Cardiac fibroblast (primary cell): ENCODE measurements at regions not wholly inside any gene's neighbourhood (a gene's known extent, or its start where the extent isn't known, plus 50 kb on each side); places are given as distances from the start of the nearest gene placed in this dataset.

Experiments
- DNase-seq, 2 donors: peaks; one replicate each; pipeline versions ENCODE4 v3.0.0 to v3.0.0-alpha.2; 2010; ENCODE audit warnings: low read depth in 2 of 2
- H3K4me3 ChIP-seq, 2 donors: replicated peaks in 1 of 2; 1 replicate in 1 of 2; 2 replicates in 1 of 2; pipeline ENCODE4 v1.5.1; 2011; ENCODE audit warnings: low read depth in 2 of 2, low read length in 2 of 2, mild to moderate bottlenecking in 2 of 2, moderate library complexity in 1 of 2
- TF ChIP-seq, protein P1 (sequence below): IDR thresholded peaks from one replicate; pipeline ENCODE4 v1.5.1; 2011; ENCODE audit warnings: low read depth, mild to moderate bottlenecking, low read length, inconsistent platforms

DNA sequence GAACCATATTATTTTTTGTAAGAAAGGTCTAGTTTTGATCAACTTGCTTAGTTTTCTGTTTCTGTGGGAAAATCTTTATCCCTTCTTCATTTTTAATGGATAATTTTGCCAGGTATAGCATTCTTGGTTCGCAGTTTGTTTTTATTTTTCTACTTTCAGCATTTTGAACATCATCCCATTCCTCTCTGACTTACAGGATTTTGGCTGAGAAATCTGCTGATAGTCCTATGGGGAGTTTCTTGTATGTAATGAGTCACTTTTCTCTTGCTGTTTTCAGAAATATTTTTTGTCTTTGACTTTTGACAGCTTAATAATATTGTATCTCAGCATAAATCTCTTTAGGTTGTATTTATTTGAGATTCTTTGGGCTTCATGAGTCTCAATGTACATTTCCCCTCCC, 389.1 kb downstream of the PBX1 start:
- H3K4me3 ChIP-seq = no peak overlapping the region
- TF ChIP-seq, protein P1, sequence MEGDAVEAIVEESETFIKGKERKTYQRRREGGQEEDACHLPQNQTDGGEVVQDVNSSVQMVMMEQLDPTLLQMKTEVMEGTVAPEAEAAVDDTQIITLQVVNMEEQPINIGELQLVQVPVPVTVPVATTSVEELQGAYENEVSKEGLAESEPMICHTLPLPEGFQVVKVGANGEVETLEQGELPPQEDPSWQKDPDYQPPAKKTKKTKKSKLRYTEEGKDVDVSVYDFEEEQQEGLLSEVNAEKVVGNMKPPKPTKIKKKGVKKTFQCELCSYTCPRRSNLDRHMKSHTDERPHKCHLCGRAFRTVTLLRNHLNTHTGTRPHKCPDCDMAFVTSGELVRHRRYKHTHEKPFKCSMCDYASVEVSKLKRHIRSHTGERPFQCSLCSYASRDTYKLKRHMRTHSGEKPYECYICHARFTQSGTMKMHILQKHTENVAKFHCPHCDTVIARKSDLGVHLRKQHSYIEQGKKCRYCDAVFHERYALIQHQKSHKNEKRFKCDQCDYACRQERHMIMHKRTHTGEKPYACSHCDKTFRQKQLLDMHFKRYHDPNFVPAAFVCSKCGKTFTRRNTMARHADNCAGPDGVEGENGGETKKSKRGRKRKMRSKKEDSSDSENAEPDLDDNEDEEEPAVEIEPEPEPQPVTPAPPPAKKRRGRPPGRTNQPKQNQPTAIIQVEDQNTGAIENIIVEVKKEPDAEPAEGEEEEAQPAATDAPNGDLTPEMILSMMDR = no peak
- no peak for DNase-seq

DNA sequence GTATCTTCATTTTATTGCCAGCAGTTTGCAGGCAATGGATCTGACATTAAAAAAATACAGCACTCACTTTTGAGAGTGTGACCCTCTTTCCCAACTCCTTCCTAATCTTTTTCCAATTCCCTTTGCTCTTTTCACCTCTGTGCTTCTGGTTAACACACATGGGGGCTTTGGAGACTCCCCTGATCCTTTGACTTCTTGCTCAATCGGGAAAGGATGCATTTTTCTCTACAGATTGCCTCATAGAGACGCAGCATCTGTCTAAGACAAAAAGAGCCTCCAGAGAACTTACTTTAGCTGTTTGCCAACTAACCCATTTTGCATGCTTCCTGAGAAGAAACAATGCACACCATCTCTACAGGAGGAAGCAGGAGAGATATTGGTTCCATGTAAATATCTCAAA, 378.3 kb downstream of the PBX1 start:
- H3K4me3 ChIP-seq = no peak overlapping the region
- TF ChIP-seq, protein P1 = no peak
- DNase-seq = no peak

DNA sequence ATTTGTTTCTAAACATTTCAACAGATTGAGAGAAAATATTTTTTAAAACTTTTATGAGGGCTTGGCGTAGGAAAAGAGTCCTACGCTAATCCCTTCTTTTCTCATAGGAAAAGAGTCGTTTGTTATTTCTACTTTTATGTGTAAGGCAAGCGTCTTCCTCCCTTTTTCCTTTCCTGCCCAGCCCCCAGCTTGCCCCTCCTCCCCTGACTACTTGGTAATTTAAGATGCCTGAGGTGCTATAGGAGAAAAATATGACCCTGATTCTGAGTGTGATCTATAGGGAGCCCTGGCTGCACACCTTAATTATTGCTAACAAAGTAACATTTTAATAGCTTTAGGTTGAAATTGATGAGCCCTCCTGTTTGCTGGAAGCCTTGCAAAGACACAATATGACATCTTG, 373.6 kb downstream of the PBX1 start:
- TF ChIP-seq, protein P1 = no peak
- DNase-seq = no peak

DNA sequence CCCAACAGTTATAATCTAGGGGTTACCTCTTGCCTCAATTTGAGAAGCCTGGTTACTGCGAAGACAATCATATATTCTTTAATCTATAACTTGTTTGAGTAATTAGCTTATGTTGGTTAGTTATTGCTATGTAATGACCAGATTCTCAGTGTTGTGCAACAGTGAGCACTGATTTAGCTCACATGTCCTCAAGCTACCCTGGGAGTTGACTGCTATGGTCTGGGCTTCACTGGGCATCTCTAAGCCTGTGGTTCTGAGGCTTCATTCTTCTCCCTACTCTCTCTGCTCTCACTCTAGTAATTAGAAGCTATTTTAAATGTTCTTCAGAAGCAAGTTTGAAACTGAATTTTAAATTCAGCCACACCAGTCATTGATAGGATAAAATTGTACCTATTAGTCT, 371.8 kb downstream of the PBX1 start:
- TF ChIP-seq, protein P1 = no peak
- DNase-seq = no peak
- H3K4me3 ChIP-seq = no peak overlapping the region

More for the DNA sequence above, 373.6 kb downstream of the PBX1 start:
- H3K4me3 ChIP-seq = no peak overlapping the region

DNA sequence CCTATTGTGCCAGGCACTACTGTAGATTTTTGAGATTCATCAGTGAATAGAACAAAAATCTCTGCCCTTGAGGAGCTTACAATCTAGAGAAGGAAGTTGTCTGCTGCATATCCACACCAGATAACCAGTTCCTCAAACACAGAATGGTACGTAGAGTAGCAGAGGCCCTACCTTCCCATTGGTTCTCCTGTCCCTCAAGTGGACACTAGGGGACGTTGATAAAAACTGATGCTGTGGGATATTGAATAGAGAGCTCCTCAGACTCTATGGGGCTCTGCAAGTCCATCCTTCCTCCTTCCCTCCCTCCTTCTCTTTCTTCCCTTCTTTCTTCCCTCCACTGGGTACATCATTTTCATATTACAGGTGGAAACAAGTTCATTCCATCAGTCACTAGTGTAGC, 371.3 kb downstream of the PBX1 start:
- no peak for DNase-seq
- TF ChIP-seq, protein P1 = no peak

DNA sequence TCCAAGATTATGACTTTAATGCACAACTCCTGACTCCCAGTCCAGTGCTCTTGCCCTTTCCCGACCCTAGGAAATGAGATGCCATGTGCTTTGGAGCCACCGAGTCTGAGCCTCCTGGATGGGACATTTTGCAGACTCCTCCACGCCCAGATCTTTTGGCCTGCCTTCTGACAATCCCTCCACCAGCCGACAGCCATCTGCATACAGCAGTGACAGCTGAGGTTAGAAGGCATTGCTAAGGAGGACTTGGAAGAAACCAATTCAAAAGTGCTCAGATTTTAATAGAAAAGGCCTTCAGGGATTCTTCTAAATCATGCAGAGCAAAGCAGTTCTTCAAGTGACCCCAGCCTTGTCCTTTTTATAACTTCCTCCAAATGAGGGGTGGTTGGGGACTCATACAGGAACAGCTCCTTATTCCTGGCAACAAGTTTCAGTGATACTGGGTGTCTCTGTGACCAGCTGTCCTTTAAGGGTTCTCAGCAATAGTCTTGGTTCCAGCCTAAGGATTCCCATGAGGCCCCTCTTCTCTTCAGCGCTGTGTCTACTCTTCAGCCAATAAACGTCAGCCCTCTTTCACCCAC, 369.3 kb downstream of the PBX1 start:
- no peak overlapping the region for H3K4me3 ChIP-seq
- DNase-seq = no peak
- TF ChIP-seq, protein P1 = no peak

More for the DNA sequence above, 371.3 kb downstream of the PBX1 start:
- H3K4me3 ChIP-seq = no peak overlapping the region

DNA sequence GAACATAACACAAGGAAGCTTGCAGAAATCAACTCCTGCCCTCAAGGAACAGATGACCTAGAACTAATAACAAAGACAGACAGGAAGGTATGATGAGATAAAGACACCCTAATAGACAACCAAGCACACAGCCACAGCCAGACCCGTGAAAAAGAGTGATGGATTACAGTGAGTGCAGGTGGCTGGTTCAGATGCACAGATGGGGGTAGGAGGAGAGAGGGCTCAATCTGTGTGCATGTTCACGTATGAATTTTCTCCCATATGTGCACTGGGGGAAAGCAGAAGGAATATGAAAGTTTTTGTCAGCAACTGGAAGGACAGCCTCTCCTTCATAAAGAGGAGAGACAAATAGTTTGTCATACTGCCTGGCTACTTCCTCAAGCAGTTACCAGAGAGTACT, 367.1 kb downstream of the PBX1 start:
- H3K4me3 ChIP-seq = no peak overlapping the region
- TF ChIP-seq, protein P1 = no peak
- no peak for DNase-seq
